GM23248 (cell line): ENCODE measurements at regions not wholly inside any gene's neighbourhood (a gene's known extent, or its start where the extent isn't known, plus 50 kb on each side); places are given as distances from the start of the nearest gene placed in this dataset.
A peak's percentile ranks its signal among the peaks of the same experiment; 100 is the strongest.
"Not testable (repeated sequence)": the region's sequence is repeated elsewhere in the genome, so short reads cannot be mapped to it uniquely, and the experiment has no call there.

Source experiments
- DNase-seq: peaks from one replicate; pipeline ENCODE4 v3.0.0-alpha.2; 2015
- H2AFZ ChIP-seq: fragments of 200-600 bp; sonication (generic); 2 replicates; pipeline ENCODE4 v1.6.1; 2016; ENCODE audit warnings: antibody characterized with exemption
- H3F3A ChIP-seq: fragments of 200-600 bp; sonication (generic); 2 replicates; pipeline ENCODE4 v1.6.1; 2016; ENCODE audit warnings: mild to moderate bottlenecking, antibody characterized with exemption, mixed run types; ENCODE audit not compliant: insufficient read depth
- H3K27ac ChIP-seq: fragments of 200-600 bp; sonication (generic); 2 replicates; pipeline ENCODE4 v1.5.1; 2016; ENCODE audit warnings: mild to moderate bottlenecking
- H3K27me3 ChIP-seq: fragments of 200-600 bp; sonication (generic); replicated peaks from 2 replicates; pipeline ENCODE4 v1.6.1; 2016; ENCODE audit warnings: mild to moderate bottlenecking; ENCODE audit not compliant: insufficient read depth
- H3K36me3 ChIP-seq: fragments of 200-600 bp; sonication (generic); 2 replicates; pipeline ENCODE4 v1.6.1; 2016; ENCODE audit warnings: low read depth, mild to moderate bottlenecking
- H3K4me1 ChIP-seq: fragments of 200-600 bp; sonication (generic); 2 replicates; pipeline ENCODE4 v1.6.1; 2016; ENCODE audit warnings: mild to moderate bottlenecking; ENCODE audit not compliant: insufficient read depth
- H3K4me2 ChIP-seq: fragments of 200-600 bp; sonication (generic); one replicate; pipeline ENCODE4 v1.6.1; 2016; ENCODE audit warnings: mild to moderate bottlenecking; ENCODE audit not compliant: unreplicated experiment
- H3K4me3 ChIP-seq: fragments of 200-600 bp; sonication (generic); 2 replicates; pipeline ENCODE4 v1.5.1; 2016; ENCODE audit warnings: mild to moderate bottlenecking
- H3K79me2 ChIP-seq: fragments of 200-600 bp; sonication (generic); 2 replicates; pipeline ENCODE4 v1.6.1; 2016; ENCODE audit warnings: mild to moderate bottlenecking; ENCODE audit not compliant: insufficient read depth
- H3K9ac ChIP-seq: fragments of 200-600 bp; sonication (generic); 2 replicates; pipeline ENCODE4 v1.6.1; 2016; ENCODE audit warnings: mild to moderate bottlenecking
- H3K9me2 ChIP-seq: fragments of 200-600 bp; sonication (generic); 2 replicates; pipeline ENCODE4 v1.6.1; 2016; ENCODE audit warnings: mixed run types, mild to moderate bottlenecking, moderate library complexity; ENCODE audit not compliant: insufficient read depth
- H3K9me3 ChIP-seq: fragments of 200-600 bp; sonication (generic); one replicate; pipeline ENCODE4 v1.6.1; 2017; ENCODE audit warnings: low read depth
- H4K20me1 ChIP-seq: fragments of 200-600 bp; sonication (generic); 2 replicates; pipeline ENCODE4 v1.6.0; 2016; ENCODE audit not compliant: insufficient read depth
- WGBS, 2 experiments: methylation state at CpG; one replicate each; pipeline ENCODE4 v1.1.6; 2015 to 2017; ENCODE audit warnings: low lambda C conversion rate in 2 of 2, low coverage in 1 of 2; ENCODE audit errors: missing lambda C conversion rate in 2 of 2; 5-methylcytosine and 5-hydroxymethylcytosine counted together
- in situ Hi-C: fragments of 300-500 bp; cut with MboI; formaldehyde crosslinking; loops from 2 replicates; pipeline ENCODE4 v1.15.0; 2020

GRCh38 chr21:5118296-5118679, 5403.1 kb upstream of the TPTE start:
- H3K9me3 ChIP-seq, H3K79me2 ChIP-seq, H3K9me2 ChIP-seq, H4K20me1 ChIP-seq, DNase-seq, H3K4me3 ChIP-seq, H3K4me2 ChIP-seq, H2AFZ ChIP-seq, H3K9ac ChIP-seq, H3K27me3 ChIP-seq, H3K36me3 ChIP-seq, in situ Hi-C loops, H3K27ac ChIP-seq, H3K4me1 ChIP-seq, H3F3A ChIP-seq: not testable (repeated sequence)
- no CpG with 5 or more reads among the region's 17 CpGs for WGBS, 2 experiments

- H3K4me3 ChIP-seq, H3K36me3 ChIP-seq, H2AFZ ChIP-seq, H3K9ac ChIP-seq, H3K27me3 ChIP-seq, H3K79me2 ChIP-seq, H3K27ac ChIP-seq, H3K4me1 ChIP-seq, H3K4me2 ChIP-seq, H3K9me2 ChIP-seq, H4K20me1 ChIP-seq, in situ Hi-C loops, H3F3A ChIP-seq, DNase-seq, H3K9me3 ChIP-seq: not testable (repeated sequence)
- WGBS, 2 experiments: no CpG with 5 or more reads among the region's 8 CpGs
These were observed 5402.2 kb upstream of the TPTE start for GRCh38 chr21:5119179-5119578.

GRCh38 chr21:5121399-5121798, 5400.0 kb upstream of the TPTE start:
- H3K4me2 ChIP-seq, H3K4me1 ChIP-seq, H2AFZ ChIP-seq, H3F3A ChIP-seq, in situ Hi-C loops, H3K27ac ChIP-seq, H3K9ac ChIP-seq, H3K9me2 ChIP-seq, H3K27me3 ChIP-seq, H3K79me2 ChIP-seq, H4K20me1 ChIP-seq, H3K36me3 ChIP-seq, H3K9me3 ChIP-seq, H3K4me3 ChIP-seq: not testable (repeated sequence)
- peak; percentile 2 for DNase-seq
- WGBS, 2 experiments: 0 to 15% methylated on average over 1 to 2 of the region's 14 CpGs

- H3K27ac ChIP-seq, H3K79me2 ChIP-seq, H3K4me1 ChIP-seq, H3K27me3 ChIP-seq, H3K9ac ChIP-seq, DNase-seq, H3K4me2 ChIP-seq, H3K9me2 ChIP-seq, H2AFZ ChIP-seq, H4K20me1 ChIP-seq, in situ Hi-C loops, H3K36me3 ChIP-seq, H3F3A ChIP-seq, H3K4me3 ChIP-seq, H3K9me3 ChIP-seq: not testable (repeated sequence)
- no CpG with 5 or more reads among the region's 16 CpGs for WGBS, 2 experiments
These were observed 5399.5 kb upstream of the TPTE start for GRCh38 chr21:5121849-5122248.

- H4K20me1 ChIP-seq, H3K4me1 ChIP-seq, H3K9me2 ChIP-seq, H3K36me3 ChIP-seq, H3K79me2 ChIP-seq, H2AFZ ChIP-seq, DNase-seq, H3F3A ChIP-seq, in situ Hi-C loops, H3K27me3 ChIP-seq, H3K27ac ChIP-seq, H3K4me2 ChIP-seq, H3K4me3 ChIP-seq, H3K9me3 ChIP-seq, H3K9ac ChIP-seq: not testable (repeated sequence)
- WGBS, 2 experiments: 63% methylated on average over 8 of the region's 16 CpGs; no CpG with 5 or more reads in 1 of the 2 experiments
These were observed 5397.7 kb upstream of the TPTE start for GRCh38 chr21:5123655-5124054.

- in situ Hi-C loops, H2AFZ ChIP-seq, H3K9me2 ChIP-seq, H3K4me1 ChIP-seq, H3K27ac ChIP-seq, H3F3A ChIP-seq, H3K36me3 ChIP-seq, H3K79me2 ChIP-seq, H3K27me3 ChIP-seq, H4K20me1 ChIP-seq, H3K4me2 ChIP-seq, H3K9me3 ChIP-seq: not testable (repeated sequence)
- Histone ChIP-seq H3K9ac (0 out of 2 replicates have a peak overlapping the region, but pooled peaks have one; percentile 47), H3K4me3 (peak overlapping the region; percentile 40; the same call in 1 of the 2 replicates)
- peak; percentile 62 for DNase-seq
- WGBS, 2 experiments: 0% methylated on average over 1 of the region's 42 CpGs; no CpG with 5 or more reads in 1 of the 2 experiments
These were observed 5393.1 kb upstream of the TPTE start for GRCh38 chr21:5128261-5128660.

- H3K36me3 ChIP-seq, H3K27ac ChIP-seq, DNase-seq, H3K9me2 ChIP-seq, H3K27me3 ChIP-seq, H3K79me2 ChIP-seq, H4K20me1 ChIP-seq, H3K4me1 ChIP-seq, H3K4me3 ChIP-seq, H3K9me3 ChIP-seq, in situ Hi-C loops, H3K9ac ChIP-seq, H3F3A ChIP-seq, H3K4me2 ChIP-seq, H2AFZ ChIP-seq: not testable (repeated sequence)
- no CpG with 5 or more reads among the region's 19 CpGs for WGBS, 2 experiments
These were observed 5387.6 kb upstream of the TPTE start for GRCh38 chr21:5133824-5134223.

- H3K27me3 ChIP-seq, in situ Hi-C loops, H4K20me1 ChIP-seq, H3K4me2 ChIP-seq, H3F3A ChIP-seq, H3K4me1 ChIP-seq, DNase-seq, H3K36me3 ChIP-seq, H3K79me2 ChIP-seq, H2AFZ ChIP-seq, H3K4me3 ChIP-seq, H3K9me2 ChIP-seq, H3K27ac ChIP-seq, H3K9me3 ChIP-seq, H3K9ac ChIP-seq: not testable (repeated sequence)
- WGBS, 2 experiments: no CpG with 5 or more reads among the region's 8 CpGs
These were observed 5385.0 kb upstream of the TPTE start for GRCh38 chr21:5136406-5136805.
